Cardiac fibroblast (primary cell): ENCODE measurements at regions not wholly inside any gene's neighbourhood (a gene's known extent, or its start where the extent isn't known, plus 50 kb on each side); places are given as distances from the start of the nearest gene placed in this dataset.

Experiments used
- DNase-seq, 2 donors: peaks; one replicate each; pipeline versions ENCODE4 v3.0.0 to v3.0.0-alpha.2; 2010; ENCODE audit warnings: low read depth in 2 of 2
- H3K4me3 ChIP-seq, 2 donors: replicated peaks in 1 of 2; 1 replicate in 1 of 2; 2 replicates in 1 of 2; pipeline ENCODE4 v1.5.1; 2011; ENCODE audit warnings: low read depth in 2 of 2, low read length in 2 of 2, mild to moderate bottlenecking in 2 of 2, moderate library complexity in 1 of 2
- CTCF ChIP-seq: IDR thresholded peaks from one replicate; pipeline ENCODE4 v1.5.1; 2011; ENCODE audit warnings: low read depth, mild to moderate bottlenecking, low read length, inconsistent platforms

- H3K4me3 ChIP-seq, result no peak overlapping the region
- peak; percentile 77 to 88 for DNase-seq
- no peak for TF ChIP-seq CTCF
These were observed 256.4 kb downstream of the PRDM2 start for GRCh38 chr1:13956393-13956792.

- peak; percentile 71 to 74 for DNase-seq
- H3K4me3 ChIP-seq, result no peak overlapping the region
- TF ChIP-seq CTCF, result peak; percentile 96
These were observed 260.5 kb downstream of the PRDM2 start for GRCh38 chr1:13960375-13960987.

- DNase-seq, result no peak
- no peak for TF ChIP-seq CTCF
- H3K4me3 ChIP-seq, result no peak overlapping the region
These were observed 264.8 kb downstream of the PRDM2 start for GRCh38 chr1:13964768-13965167.

GRCh38 chr1:13965770-13966398 lies 265.9 kb downstream of the PRDM2 start:
- peak; percentile 69 to 87 for DNase-seq
- peak; percentile 51 for TF ChIP-seq CTCF
- no peak overlapping the region for H3K4me3 ChIP-seq

GRCh38 chr1:13967707-13968106 lies 267.7 kb downstream of the PRDM2 start:
- no peak for TF ChIP-seq CTCF
- no peak overlapping the region for H3K4me3 ChIP-seq
- no peak for DNase-seq

- DNase-seq, result no peak
- TF ChIP-seq CTCF, result no peak
- no peak overlapping the region for H3K4me3 ChIP-seq
These were observed 268.4 kb downstream of the PRDM2 start for GRCh38 chr1:13968361-13968760.
